HepG2 (cell line): ENCODE measurements at regions not wholly inside any gene's neighbourhood (a gene's known extent, or its start where the extent isn't known, plus 50 kb on each side); places are given as distances from the start of the nearest gene placed in this dataset.

Experiments
- ATAC-seq: fragments of 200-7000 bp; cut with Tn5 transposase; 3 replicates; pipeline ENCODE4 v1.9.1; 2020; ENCODE audit warnings: mild to moderate bottlenecking, moderate library complexity
- BruUV-seq: library from RNA; stranded (reverse); fragments of 400-500 nt; replicated peaks from 2 replicates; lab custom pipeline; 2021; lab: Mats Ljungman, UMichigan
- CTCF ChIA-PET: fragments of 300-600 bp; formaldehyde crosslinking; extraction: SDS; loops from one replicate; lab custom pipeline; 2021; ENCODE audit warnings: low total read pairs, inconsistent platforms, low intra/inter-chr PET ratio; lab: Yijun Ruan, JAX
- POLR2A ChIA-PET: fragments of 350-600 bp; sonication (Branson Sonifier 250); formaldehyde crosslinking; loops from one replicate; lab custom pipeline; 2020; ENCODE audit warnings: antibody characterized with exemption, inconsistent platforms; lab: Yijun Ruan, JAX
- DNase-seq: peaks from one replicate; pipeline ENCODE4 v3.0.0-alpha.2; 2015; ENCODE audit warnings: low spot score
- FAIRE-seq: peaks from 3 replicates; lab custom pipeline; 2011; peaks lifted over from hg19 to GRCh38; lab: Jason Lieb, UNC
- H2AFZ ChIP-seq: one replicate; pipeline ENCODE4 v1.6.1; 2011; ENCODE audit warnings: low read length, inconsistent platforms
- H3K27ac ChIP-seq: fragments of 300-600 bp; 3 replicates; pipeline ENCODE4 v1.8.0; 2011; ENCODE audit warnings: mixed run types, mild to moderate bottlenecking, mixed read lengths, low read length, inconsistent platforms; ENCODE audit not compliant: insufficient read depth; ENCODE audit errors: extremely low read length
- H3K27me3 ChIP-seq, 2 experiments: fragments of 200-600 bp in 1 of 2; 2 replicates in 1 of 2; 3 replicates in 1 of 2; pipeline versions ENCODE4 v1.6.0 to v1.8.0; 2011; ENCODE audit warnings: low read length in 2 of 2, mild to moderate bottlenecking in 2 of 2, moderate library complexity in 2 of 2, inconsistent platforms in 1 of 2; ENCODE audit not compliant: insufficient read depth in 2 of 2, control insufficient read depth in 1 of 2
- H3K36me3 ChIP-seq, 2 experiments: fragments of 200-600 bp in 1 of 2; replicated peaks in 1 of 2; 2 replicates in 1 of 2; 3 replicates in 1 of 2; pipeline versions ENCODE4 v1.5.1 to v1.8.0; 2011; ENCODE audit warnings: low read length in 2 of 2, inconsistent platforms in 1 of 2; ENCODE audit not compliant: insufficient read depth in 2 of 2, control insufficient read depth in 1 of 2
- H3K4me1 ChIP-seq: 2 replicates; pipeline ENCODE4 v1.5.1; 2012; ENCODE audit warnings: low read length, inconsistent platforms; ENCODE audit not compliant: insufficient read depth
- H3K4me2 ChIP-seq: 2 replicates; pipeline ENCODE4 v1.6.0; 2011; ENCODE audit warnings: low read depth, low read length, inconsistent platforms
- H3K4me3 ChIP-seq, 3 experiments: fragments of 200-600 bp in 1 of 3; sonication (generic), shearing (Covaris generic) in 1 of 3; replicated peaks in 1 of 3; 2 replicates each; pipeline ENCODE4 v1.5.1; 2011 to 2016; ENCODE audit warnings: low read length in 3 of 3, inconsistent platforms in 2 of 3, low read depth in 2 of 3, mild to moderate bottlenecking in 2 of 3, control low read depth in 1 of 3, mixed read lengths in 1 of 3; ENCODE audit not compliant: insufficient read depth in 1 of 3
- H3K79me2 ChIP-seq: one replicate; pipeline ENCODE4 v1.6.1; 2011; ENCODE audit warnings: low read length, inconsistent platforms; ENCODE audit not compliant: insufficient read depth
- H3K9ac ChIP-seq: 2 replicates; pipeline ENCODE4 v1.6.0; 2011; ENCODE audit warnings: mild to moderate bottlenecking, low read depth, low read length, inconsistent platforms; ENCODE audit not compliant: insufficient read depth
- H3K9me3 ChIP-seq: 2 replicates; pipeline ENCODE4 v1.5.1; 2012; ENCODE audit warnings: mild to moderate bottlenecking, low read length
- H4K20me1 ChIP-seq: 2 replicates; pipeline ENCODE4 v1.6.0; 2011; ENCODE audit warnings: inconsistent platforms, mild to moderate bottlenecking, low read length, moderate library complexity; ENCODE audit not compliant: insufficient read depth
- ARNT ChIP-seq: fragments of 450-650 bp; IDR thresholded peaks from 2 replicates; pipeline ENCODE4 v1.6.1; 2017
- DR1 ChIP-seq: sonication (generic); formaldehyde crosslinking; IDR thresholded peaks from 2 replicates; pipeline ENCODE4 v1.8.0; 2021; ENCODE audit warnings: mild to moderate bottlenecking, missing genetic modification reagents, inconsistent platforms
- FLYWCH1 ChIP-seq: sonication (generic); formaldehyde crosslinking; IDR thresholded peaks from 2 replicates; pipeline ENCODE4 v1.8.1; 2023; ENCODE audit warnings: mild to moderate bottlenecking, missing genetic modification reagents
- HOXA3 ChIP-seq: sonication (generic); formaldehyde crosslinking; IDR thresholded peaks from 2 replicates; pipeline ENCODE4 v1.5.0; 2020; ENCODE audit warnings: missing genetic modification reagents
- KLF6 ChIP-seq: IDR thresholded peaks from 2 replicates; pipeline ENCODE4 v1.8.0; 2016; ENCODE audit warnings: missing biosample characterization, missing genetic modification reagents
- PRMT3 ChIP-seq: sonication (generic); formaldehyde crosslinking; IDR thresholded peaks from 2 replicates; pipeline ENCODE4 v1.8.1; 2022; ENCODE audit warnings: low read depth, mild to moderate bottlenecking, moderate library complexity, missing genetic modification reagents, borderline replicate concordance
- TAF15 ChIP-seq: fragments of 200-400 bp; formaldehyde crosslinking; IDR thresholded peaks from one replicate; pipeline ENCODE4 v1.6.1; 2018; ENCODE audit warnings: mild to moderate bottlenecking, low read depth, low read length; ENCODE audit not compliant: poor library complexity, severe bottlenecking
- THYN1 ChIP-seq: sonication (generic); formaldehyde crosslinking; IDR thresholded peaks from 2 replicates; pipeline ENCODE4 v1.8.1; 2023; ENCODE audit warnings: low read depth, mild to moderate bottlenecking, moderate library complexity, missing genetic modification reagents, borderline replicate concordance
- ZC3H13 ChIP-seq: sonication (generic); formaldehyde crosslinking; IDR thresholded peaks from 2 replicates; pipeline ENCODE4 v1.8.1; 2023; ENCODE audit warnings: mild to moderate bottlenecking, missing genetic modification reagents, moderate library complexity
- ZNF260 ChIP-seq: sonication (generic); formaldehyde crosslinking; IDR thresholded peaks from 2 replicates; pipeline ENCODE4 v1.4.0; 2020; ENCODE audit warnings: missing genetic modification reagents, low read depth, mild to moderate bottlenecking, borderline replicate concordance
- ZNF556 ChIP-seq: sonication (generic); formaldehyde crosslinking; IDR thresholded peaks from 2 replicates; pipeline ENCODE4 v1.4.0; 2020; ENCODE audit warnings: mild to moderate bottlenecking, missing genetic modification reagents, borderline replicate concordance
- ZNF652 ChIP-seq: IDR thresholded peaks from 2 replicates; pipeline ENCODE4 v1.6.1; 2016; ENCODE audit warnings: low read depth, borderline replicate concordance
- ZSCAN20 ChIP-seq: sonication (generic); formaldehyde crosslinking; IDR thresholded peaks from 2 replicates; pipeline ENCODE4 v1.4.0; 2020; ENCODE audit warnings: missing genetic modification reagents, mild to moderate bottlenecking, borderline replicate concordance
- ZSCAN21 ChIP-seq: sonication (generic); formaldehyde crosslinking; IDR thresholded peaks from 2 replicates; pipeline ENCODE4 v1.8.0; 2022; ENCODE audit warnings: mild to moderate bottlenecking, missing genetic modification reagents, moderate library complexity, borderline replicate concordance
- WGBS: methylation state at CpG from one replicate; pipeline ENCODE4 v1.1.6; 2017; ENCODE audit warnings: low lambda C conversion rate; 5-methylcytosine and 5-hydroxymethylcytosine counted together
- in situ Hi-C: cut with HindIII; loops from 2 replicates; pipeline ENCODE4 v1.10.0; 2017; ENCODE audit warnings: low pct_unique_long_range_greater_than_20kb; ENCODE audit not compliant: extremely low pct_ligation_motif_present
- intact Hi-C: fragments of 100-400 bp; cut with micrococcal nuclease; formaldehyde crosslinking; loops from one replicate; pipeline ENCODE4 v1.10.0; 2022; ENCODE audit not compliant: unreplicated experiment
- TF ChIP-seq, protein P1 (sequence below): sonication (generic); formaldehyde crosslinking; IDR thresholded peaks from 2 replicates; pipeline ENCODE4 v1.5.1; 2020; ENCODE audit warnings: mild to moderate bottlenecking, missing genetic modification reagents, moderate library complexity
- TF ChIP-seq, protein P2 (sequence below): sonication (generic); formaldehyde crosslinking; IDR thresholded peaks from 2 replicates; pipeline ENCODE4 v1.8.0; 2022; ENCODE audit warnings: low read depth, missing genetic modification reagents
- TF ChIP-seq, protein P3 (sequence below): sonication (generic); formaldehyde crosslinking; IDR thresholded peaks from 2 replicates; pipeline ENCODE4 v1.5.1; 2020; ENCODE audit warnings: missing genetic modification reagents, mild to moderate bottlenecking, borderline replicate concordance

GRCh38 chr2:234679741-234680687 is 183.1 kb upstream of the ARL4C start:
- H3K9ac ChIP-seq = peak overlapping the region; percentile 59
- POLR2A ChIA-PET = interaction anchor here (0.7 to 11.7 kb wide), 25 partner anchors 9 to 426 kb away, joined by 3 to 484 read pairs (median 4); no protein-coding TSS in a partner anchor
- no peaks in the 10 kb centered on the region for H3K36me3 ChIP-seq
- H3K27ac ChIP-seq = peak overlapping the region; percentile 86
- no peaks in the 10 kb centered on the region for H3K9me3 ChIP-seq
- DNase-seq (peak; percentile 98), FAIRE-seq (peak; percentile 82), ATAC-seq (peak; percentile 93)
- H3K4me3 ChIP-seq = peak overlapping the region in 1 of 3 experiments; percentile 5; a peak in 1 of 6 replicates
- H4K20me1 ChIP-seq = no peaks in the 10 kb centered on the region
- no peak overlapping the region for H2AFZ ChIP-seq
- peaks cover 97% of the 10 kb centered on the region for H3K4me1 ChIP-seq
- 31% methylated on average over 14 of the region's 14 CpGs for WGBS
- CTCF ChIA-PET = no interaction called here
- peak overlapping the region; percentile 46 for H3K4me2 ChIP-seq
- H3K27me3 ChIP-seq = no peaks in the 10 kb centered on the region
- no peaks in the 10 kb centered on the region for H3K79me2 ChIP-seq
- intact Hi-C loops (loop anchor here (1.0 to 5.0 kb wide), 3 partner anchors 9 to 272 kb away; partner anchors contain the start of gene SH3BP4), in situ Hi-C loops (no loop called here)
- TSS peak; percentile 53 for BruUV-seq
- TF ChIP-seq, protein P1, sequence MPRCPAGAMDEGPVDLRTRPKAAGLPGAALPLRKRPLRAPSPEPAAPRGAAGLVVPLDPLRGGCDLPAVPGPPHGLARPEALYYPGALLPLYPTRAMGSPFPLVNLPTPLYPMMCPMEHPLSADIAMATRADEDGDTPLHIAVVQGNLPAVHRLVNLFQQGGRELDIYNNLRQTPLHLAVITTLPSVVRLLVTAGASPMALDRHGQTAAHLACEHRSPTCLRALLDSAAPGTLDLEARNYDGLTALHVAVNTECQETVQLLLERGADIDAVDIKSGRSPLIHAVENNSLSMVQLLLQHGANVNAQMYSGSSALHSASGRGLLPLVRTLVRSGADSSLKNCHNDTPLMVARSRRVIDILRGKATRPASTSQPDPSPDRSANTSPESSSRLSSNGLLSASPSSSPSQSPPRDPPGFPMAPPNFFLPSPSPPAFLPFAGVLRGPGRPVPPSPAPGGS (CRISPR knock-in tag) = peak; percentile 93; the same call in 1 of the 2 replicates
- TF ChIP-seq DR1 (CRISPR knock-in tag) (no peak), KLF6 (CRISPR knock-in tag) (0 out of 2 replicates have a peak, but pooled peaks have one; percentile 57), THYN1 (no peak), ARNT (no peak), ZNF260 (CRISPR knock-in tag) (no peak), HOXA3 (CRISPR knock-in tag) (peak; percentile 85), ZSCAN21 (CRISPR knock-in tag) (peak; percentile 32; the same call in 1 of the 2 replicates), ZSCAN20 (CRISPR knock-in tag) (no peak), FLYWCH1 (CRISPR knock-in tag) (no peak), ZNF556 (CRISPR knock-in tag) (peak; percentile 83; the same call in 1 of the 2 replicates), PRMT3 (CRISPR knock-in tag) (no peak), TAF15 (no peak), ZNF652 (CRISPR knock-in tag) (no peak), ZC3H13 (CRISPR knock-in tag) (no peak)
- TF ChIP-seq, protein P2, sequence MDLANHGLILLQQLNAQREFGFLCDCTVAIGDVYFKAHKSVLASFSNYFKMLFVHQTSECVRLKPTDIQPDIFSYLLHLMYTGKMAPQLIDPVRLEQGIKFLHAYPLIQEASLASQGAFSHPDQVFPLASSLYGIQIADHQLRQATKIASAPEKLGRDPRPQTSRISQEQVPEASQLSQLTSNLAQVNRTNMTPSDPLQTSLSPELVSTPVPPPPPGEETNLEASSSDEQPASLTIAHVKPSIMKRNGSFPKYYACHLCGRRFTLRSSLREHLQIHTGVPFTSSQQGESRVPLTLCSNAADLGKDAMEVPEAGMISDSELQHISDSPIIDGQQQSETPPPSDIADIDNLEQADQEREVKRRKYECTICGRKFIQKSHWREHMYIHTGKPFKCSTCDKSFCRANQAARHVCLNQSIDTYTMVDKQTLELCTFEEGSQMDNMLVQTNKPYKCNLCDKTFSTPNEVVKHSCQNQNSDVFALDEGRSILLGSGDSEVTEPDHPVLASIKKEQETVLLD (CRISPR knock-in tag) = no peak
- TF ChIP-seq, protein P3, sequence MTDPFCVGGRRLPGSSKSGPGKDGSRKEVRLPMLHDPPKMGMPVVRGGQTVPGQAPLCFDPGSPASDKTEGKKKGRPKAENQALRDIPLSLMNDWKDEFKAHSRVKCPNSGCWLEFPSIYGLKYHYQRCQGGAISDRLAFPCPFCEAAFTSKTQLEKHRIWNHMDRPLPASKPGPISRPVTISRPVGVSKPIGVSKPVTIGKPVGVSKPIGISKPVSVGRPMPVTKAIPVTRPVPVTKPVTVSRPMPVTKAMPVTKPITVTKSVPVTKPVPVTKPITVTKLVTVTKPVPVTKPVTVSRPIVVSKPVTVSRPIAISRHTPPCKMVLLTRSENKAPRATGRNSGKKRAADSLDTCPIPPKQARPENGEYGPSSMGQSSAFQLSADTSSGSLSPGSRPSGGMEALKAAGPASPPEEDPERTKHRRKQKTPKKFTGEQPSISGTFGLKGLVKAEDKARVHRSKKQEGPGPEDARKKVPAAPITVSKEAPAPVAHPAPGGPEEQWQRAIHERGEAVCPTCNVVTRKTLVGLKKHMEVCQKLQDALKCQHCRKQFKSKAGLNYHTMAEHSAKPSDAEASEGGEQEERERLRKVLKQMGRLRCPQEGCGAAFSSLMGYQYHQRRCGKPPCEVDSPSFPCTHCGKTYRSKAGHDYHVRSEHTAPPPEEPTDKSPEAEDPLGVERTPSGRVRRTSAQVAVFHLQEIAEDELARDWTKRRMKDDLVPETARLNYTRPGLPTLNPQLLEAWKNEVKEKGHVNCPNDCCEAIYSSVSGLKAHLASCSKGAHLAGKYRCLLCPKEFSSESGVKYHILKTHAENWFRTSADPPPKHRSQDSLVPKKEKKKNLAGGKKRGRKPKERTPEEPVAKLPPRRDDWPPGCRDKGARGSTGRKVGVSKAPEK (CRISPR knock-in tag) = no peak
